Psoas muscle (tissue), 7 donors: ENCODE measurements at regions not wholly inside any gene's neighbourhood (a gene's known extent, or its start where the extent isn't known, plus 50 kb on each side); places are given as distances from the start of the nearest gene placed in this dataset.

Experiments used
- ATAC-seq, 4 donors: fragments of 200-7000 bp; cut with Tn5 transposase; one replicate each; pipeline ENCODE4 v1.9.1; 2020; ENCODE audit warnings: moderate library complexity in 3 of 4, mild to moderate bottlenecking in 2 of 4
- DNase-seq, 2 donors: peaks; one replicate each; pipeline ENCODE4 v3.0.0-alpha.2; 2020
- H3K27ac ChIP-seq: fragments of 200-600 bp; one replicate; pipeline ENCODE4 v1.8.0; 2022
- H3K27me3 ChIP-seq, 3 donors: fragments of 200-600 bp in 1 of 3; one replicate each; pipeline versions ENCODE4 v1.6.1 to v1.8.0; 2013 to 2022; ENCODE audit warnings: low read length in 2 of 3, mild to moderate bottlenecking in 2 of 3, moderate library complexity in 1 of 3; ENCODE audit not compliant: insufficient read depth in 3 of 3
- H3K36me3 ChIP-seq, 2 donors: fragments of 200-600 bp in 1 of 2; one replicate each; pipeline versions ENCODE4 v1.6.1 to v1.8.0; 2013 to 2022; ENCODE audit warnings: low read depth in 1 of 2, mild to moderate bottlenecking in 1 of 2, moderate library complexity in 1 of 2; ENCODE audit not compliant: insufficient read depth in 1 of 2
- H3K4me1 ChIP-seq: fragments of 200-600 bp; one replicate; pipeline ENCODE4 v1.8.0; 2022
- H3K4me3 ChIP-seq: fragments of 200-600 bp; one replicate; pipeline ENCODE4 v1.8.0; 2022; ENCODE audit warnings: mild to moderate bottlenecking
- H3K9me3 ChIP-seq: fragments of 200-600 bp; one replicate; pipeline ENCODE4 v1.8.0; 2022
- WGBS, 3 donors: extraction: QIAGEN DNeasy Blood & Tissue Kit; methylation state at CpG; one replicate each; pipeline versions ENCODE4 v1.1.6 to v1.1.7; 2013; 5-methylcytosine and 5-hydroxymethylcytosine counted together
- intact Hi-C, 2 donors: fragments of 100-400 bp; cut with DNase I; formaldehyde crosslinking; loops; one replicate each; pipeline versions ENCODE4 v1.11.0 to v1.14.2; 2022
- TF ChIP-seq, protein P1 (sequence below): fragments of 200-600 bp; IDR thresholded peaks from one replicate; pipeline ENCODE4 v1.8.0; 2022; ENCODE audit warnings: antibody characterized with exemption
- donor health status: healthy with polysubstance abuse.
- donor health status: DM: no; HTN: no; CAD: no; lungs with moderate emphysema.
- donor health status: Bipolar disorder and iron deficiency.
- donor health status: healthy.
- donor health status: DM: yes; HTN: yes; CAD: no.
- donor health status: DM: no; HTN: no; CAD: no.
- donor health status: DM: yes; HTN: yes; CAD: no.

- TF ChIP-seq, protein P1, sequence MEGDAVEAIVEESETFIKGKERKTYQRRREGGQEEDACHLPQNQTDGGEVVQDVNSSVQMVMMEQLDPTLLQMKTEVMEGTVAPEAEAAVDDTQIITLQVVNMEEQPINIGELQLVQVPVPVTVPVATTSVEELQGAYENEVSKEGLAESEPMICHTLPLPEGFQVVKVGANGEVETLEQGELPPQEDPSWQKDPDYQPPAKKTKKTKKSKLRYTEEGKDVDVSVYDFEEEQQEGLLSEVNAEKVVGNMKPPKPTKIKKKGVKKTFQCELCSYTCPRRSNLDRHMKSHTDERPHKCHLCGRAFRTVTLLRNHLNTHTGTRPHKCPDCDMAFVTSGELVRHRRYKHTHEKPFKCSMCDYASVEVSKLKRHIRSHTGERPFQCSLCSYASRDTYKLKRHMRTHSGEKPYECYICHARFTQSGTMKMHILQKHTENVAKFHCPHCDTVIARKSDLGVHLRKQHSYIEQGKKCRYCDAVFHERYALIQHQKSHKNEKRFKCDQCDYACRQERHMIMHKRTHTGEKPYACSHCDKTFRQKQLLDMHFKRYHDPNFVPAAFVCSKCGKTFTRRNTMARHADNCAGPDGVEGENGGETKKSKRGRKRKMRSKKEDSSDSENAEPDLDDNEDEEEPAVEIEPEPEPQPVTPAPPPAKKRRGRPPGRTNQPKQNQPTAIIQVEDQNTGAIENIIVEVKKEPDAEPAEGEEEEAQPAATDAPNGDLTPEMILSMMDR, result no peak
- Histone ChIP-seq H3K9me3 (no peaks in the 10 kb centered on the region), H3K27me3 (no peaks in the 10 kb centered on the region), H3K27ac (no peak overlapping the region), H3K36me3 (no peaks in the 10 kb centered on the region), H3K4me3 (no peak overlapping the region), H3K4me1 (no peaks in the 10 kb centered on the region)
- DNase-seq (no peak), ATAC-seq (no peak)
- 60 to 73% (median 62%) methylated on average over 3 of the region's 3 CpGs for WGBS, 3 donors
- intact Hi-C loops, result no loop called here
Observed at GRCh38 chr3:82568776-82569338, 807.4 kb upstream of the GBE1 start.

GRCh38 chr3:82567029-82567600, 805.7 kb upstream of the GBE1 start:
- Histone ChIP-seq H3K27ac (no peak overlapping the region), H3K27me3 (no peaks in the 10 kb centered on the region), H3K36me3 (no peaks in the 10 kb centered on the region), H3K4me1 (no peaks in the 10 kb centered on the region), H3K9me3 (no peaks in the 10 kb centered on the region), H3K4me3 (no peak overlapping the region)
- intact Hi-C loops, result no loop called here
- DNase-seq (no peak), ATAC-seq (no peak)
- 61 to 69% (median 65%) methylated on average over 4 of the region's 4 CpGs for WGBS, 3 donors
- TF ChIP-seq, protein P1, result no peak

DNA sequence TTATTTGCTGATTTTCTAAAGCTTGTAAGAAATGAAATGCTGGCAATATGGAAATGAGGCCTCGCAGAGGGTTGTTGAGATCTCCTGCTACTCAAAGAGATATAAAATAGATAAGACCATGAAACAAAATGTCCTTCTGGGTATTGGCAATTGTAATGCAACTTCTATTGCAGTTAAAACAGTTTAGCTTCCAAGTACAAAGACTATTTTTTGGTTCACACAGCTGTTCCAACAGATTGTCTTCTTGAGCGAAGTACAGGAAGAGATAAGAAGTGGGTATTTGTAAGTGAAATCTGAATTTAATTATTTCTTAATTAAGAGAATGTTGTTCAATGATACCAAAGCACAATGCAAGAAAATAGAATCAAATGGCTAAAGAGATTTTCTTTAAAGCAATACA, 801.5 kb upstream of the GBE1 start:
- no peaks in the 10 kb centered on the region for H3K9me3 ChIP-seq
- intact Hi-C loops, result no loop called here
- DNase-seq (no peak), ATAC-seq (no peak)
- no peaks in the 10 kb centered on the region for H3K36me3 ChIP-seq
- no peak overlapping the region for H3K27ac ChIP-seq
- H3K27me3 ChIP-seq, result no peaks in the 10 kb centered on the region
- 59 to 79% (median 70%) methylated on average over 2 of the region's 2 CpGs for WGBS, 3 donors
- TF ChIP-seq, protein P1, result no peak
- H3K4me1 ChIP-seq, result no peaks in the 10 kb centered on the region
- no peak overlapping the region for H3K4me3 ChIP-seq

- Histone ChIP-seq H3K27me3 (no peaks in the 10 kb centered on the region), H3K4me3 (no peak overlapping the region), H3K36me3 (no peaks in the 10 kb centered on the region), H3K4me1 (no peaks in the 10 kb centered on the region), H3K27ac (no peak overlapping the region), H3K9me3 (no peaks in the 10 kb centered on the region)
- intact Hi-C loops, result no loop called here
- WGBS, 3 donors, result 90 to 96% (median 91%) methylated on average over 2 of the region's 2 CpGs
- DNase-seq (no peak), ATAC-seq (no peak)
- TF ChIP-seq, protein P1, result no peak
Observed at GRCh38 chr3:82561784-82562183, 800.3 kb upstream of the GBE1 start.

GRCh38 chr3:82558081-82558480, 796.6 kb upstream of the GBE1 start:
- ATAC-seq, result no peak

More at GRCh38 chr3:82558081-82558480, 796.6 kb upstream of the GBE1 start:
- TF ChIP-seq, protein P1, result no peak
- 57 to 63% (median 62%) methylated on average over 1 of the region's 1 CpG for WGBS, 3 donors
- intact Hi-C loops, result no loop called here
- H3K27ac ChIP-seq, result no peak overlapping the region
- no peaks in the 10 kb centered on the region for H3K36me3 ChIP-seq
- no peaks in the 10 kb centered on the region for H3K9me3 ChIP-seq
- H3K4me3 ChIP-seq, result no peak overlapping the region
- H3K27me3 ChIP-seq, result no peaks in the 10 kb centered on the region
- H3K4me1 ChIP-seq, result no peaks in the 10 kb centered on the region
- no peak for DNase-seq
